DMS53 (cell line): ENCODE measurements at regions not wholly inside any gene's neighbourhood (a gene's known extent, or its start where the extent isn't known, plus 50 kb on each side); places are given as distances from the start of the nearest gene placed in this dataset.
A peak's percentile ranks its signal among the peaks of the same experiment; 100 is the strongest.
"Not testable (repeated sequence)": the region's sequence is repeated elsewhere in the genome, so short reads cannot be mapped to it uniquely, and the experiment has no call there.

Experiments
- DNase-seq: peaks from one replicate; lab custom pipeline; 2025; lab: John Stamatoyannopoulos, UW

- no peak for DNase-seq
Measured at GRCh38 chr14:92223025-92223424, 99.9 kb upstream of the SLC24A4 start.

GRCh38 chr14:92224358-92224954 lies 98.5 kb upstream of the SLC24A4 start:
- DNase-seq: peak; percentile 85

GRCh38 chr14:92225731-92226130 lies 97.2 kb upstream of the SLC24A4 start:
- DNase-seq: no peak

GRCh38 chr14:92226166-92226565 lies 96.8 kb upstream of the SLC24A4 start:
- DNase-seq: not testable (repeated sequence)

- DNase-seq: no peak
Measured at GRCh38 chr14:92236243-92236900, 86.6 kb upstream of the SLC24A4 start.

- DNase-seq: no peak
Measured at GRCh38 chr14:92240658-92241057, 82.3 kb upstream of the SLC24A4 start.

- DNase-seq: no peak
Measured at GRCh38 chr14:92241966-92242595, 80.9 kb upstream of the SLC24A4 start.

GRCh38 chr14:92244805-92245204 lies 78.2 kb upstream of the SLC24A4 start:
- DNase-seq: peak; percentile 9

GRCh38 chr14:92247341-92247740 lies 75.6 kb upstream of the SLC24A4 start:
- no peak for DNase-seq

GRCh38 chr14:92247947-92248346 lies 75.0 kb upstream of the SLC24A4 start:
- DNase-seq: no peak

GRCh38 chr14:92248696-92249095 lies 74.3 kb upstream of the SLC24A4 start:
- no peak for DNase-seq

- DNase-seq: not testable (repeated sequence)
Measured at GRCh38 chr14:92250366-92250765, 72.6 kb upstream of the SLC24A4 start.

- no peak for DNase-seq
Measured at GRCh38 chr14:92252323-92252722, 70.6 kb upstream of the SLC24A4 start.

- no peak for DNase-seq
Measured at GRCh38 chr14:92253381-92253894, 69.5 kb upstream of the SLC24A4 start.

- no peak for DNase-seq
Measured at GRCh38 chr14:92254786-92255185, 68.2 kb upstream of the SLC24A4 start.

- no peak for DNase-seq
Measured at GRCh38 chr14:92258934-92259333, 64.0 kb upstream of the SLC24A4 start.

- no peak for DNase-seq
Measured at GRCh38 chr14:92259613-92260357, 63.2 kb upstream of the SLC24A4 start.

GRCh38 chr14:92263681-92264080 lies 59.3 kb upstream of the SLC24A4 start:
- DNase-seq: no peak

- DNase-seq: no peak
Measured at GRCh38 chr14:92264195-92264594, 58.8 kb upstream of the SLC24A4 start.

GRCh38 chr14:92266216-92266615 lies 56.7 kb upstream of the SLC24A4 start:
- DNase-seq: no peak
